Adrenal gland (tissue), 5 donors: ENCODE measurements at regions not wholly inside any gene's neighbourhood (a gene's known extent, or its start where the extent isn't known, plus 50 kb on each side); places are given as distances from the start of the nearest gene placed in this dataset.

Experiments used
- POLR2A ChIP-seq, 2 donors: fragments of 450-650 bp; IDR thresholded peaks; one replicate each; pipeline ENCODE4 v1.6.1; 2017; ENCODE audit warnings: antibody characterized with exemption in 2 of 2, mild to moderate bottlenecking in 2 of 2, moderate library complexity in 1 of 2
- TF ChIP-seq, protein P1 (sequence below), 6 experiments: fragments of 450-650 bp in 4 of 6; fragments of 200-600 bp in 2 of 6; sonication (generic) in 1 of 6; IDR thresholded peaks; 1 replicate in 5 of 6; 2 replicates in 1 of 6; pipeline versions ENCODE4 v1.5.1 to v1.8.0; 2016 to 2021; ENCODE audit warnings: antibody characterized with exemption in 6 of 6, mild to moderate bottlenecking in 2 of 6, moderate library complexity in 1 of 6
- donor health status: DM: no; HTN: no; CAD: no.

DNA sequence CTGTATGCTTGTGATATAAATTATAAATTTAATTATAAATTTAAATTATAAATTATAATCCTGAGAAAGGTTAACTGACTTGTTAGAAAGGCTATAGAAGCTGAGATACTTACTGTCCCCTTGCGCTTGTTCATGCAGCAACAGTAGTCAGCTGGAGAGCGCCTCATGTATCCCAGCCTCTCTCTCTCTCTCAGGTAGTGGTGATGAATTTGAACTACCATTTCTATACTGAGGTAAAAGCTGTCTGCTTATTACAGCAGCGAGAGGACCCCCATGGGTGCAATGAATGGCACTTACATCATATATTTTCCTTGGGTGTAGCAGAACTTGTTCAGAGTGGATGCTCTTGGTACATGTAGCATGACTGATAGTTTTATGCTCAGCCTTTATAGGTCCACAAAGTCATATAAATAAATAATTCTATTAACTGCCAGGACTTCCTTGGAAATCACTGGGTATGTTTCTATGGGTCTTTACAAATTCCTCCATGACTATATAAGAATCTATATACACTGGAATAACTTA, 1308.7 kb downstream of the REEP3 start:
- TF ChIP-seq, protein P1, sequence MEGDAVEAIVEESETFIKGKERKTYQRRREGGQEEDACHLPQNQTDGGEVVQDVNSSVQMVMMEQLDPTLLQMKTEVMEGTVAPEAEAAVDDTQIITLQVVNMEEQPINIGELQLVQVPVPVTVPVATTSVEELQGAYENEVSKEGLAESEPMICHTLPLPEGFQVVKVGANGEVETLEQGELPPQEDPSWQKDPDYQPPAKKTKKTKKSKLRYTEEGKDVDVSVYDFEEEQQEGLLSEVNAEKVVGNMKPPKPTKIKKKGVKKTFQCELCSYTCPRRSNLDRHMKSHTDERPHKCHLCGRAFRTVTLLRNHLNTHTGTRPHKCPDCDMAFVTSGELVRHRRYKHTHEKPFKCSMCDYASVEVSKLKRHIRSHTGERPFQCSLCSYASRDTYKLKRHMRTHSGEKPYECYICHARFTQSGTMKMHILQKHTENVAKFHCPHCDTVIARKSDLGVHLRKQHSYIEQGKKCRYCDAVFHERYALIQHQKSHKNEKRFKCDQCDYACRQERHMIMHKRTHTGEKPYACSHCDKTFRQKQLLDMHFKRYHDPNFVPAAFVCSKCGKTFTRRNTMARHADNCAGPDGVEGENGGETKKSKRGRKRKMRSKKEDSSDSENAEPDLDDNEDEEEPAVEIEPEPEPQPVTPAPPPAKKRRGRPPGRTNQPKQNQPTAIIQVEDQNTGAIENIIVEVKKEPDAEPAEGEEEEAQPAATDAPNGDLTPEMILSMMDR (IDR thresholded peaks at IDR 0.05): no peak
- TF ChIP-seq POLR2A (IDR thresholded peaks at IDR 0.05): no peak
